GM20000 (cell line): ENCODE measurements at regions not wholly inside any gene's neighbourhood (a gene's known extent, or its start where the extent isn't known, plus 50 kb on each side); places are given as distances from the start of the nearest gene placed in this dataset.

ENCODE experiments used
- DNase-seq: peaks from one replicate; pipeline ENCODE4 v3.0.0; 2012; ENCODE audit warnings: low spot score
- TF ChIP-seq, protein P1 (sequence below): IDR thresholded peaks from 2 replicates; pipeline ENCODE4 v1.5.1; 2012; ENCODE audit warnings: mild to moderate bottlenecking, control low read depth; ENCODE audit errors: extremely low read depth, missing control alignments

- TF ChIP-seq, protein P1, sequence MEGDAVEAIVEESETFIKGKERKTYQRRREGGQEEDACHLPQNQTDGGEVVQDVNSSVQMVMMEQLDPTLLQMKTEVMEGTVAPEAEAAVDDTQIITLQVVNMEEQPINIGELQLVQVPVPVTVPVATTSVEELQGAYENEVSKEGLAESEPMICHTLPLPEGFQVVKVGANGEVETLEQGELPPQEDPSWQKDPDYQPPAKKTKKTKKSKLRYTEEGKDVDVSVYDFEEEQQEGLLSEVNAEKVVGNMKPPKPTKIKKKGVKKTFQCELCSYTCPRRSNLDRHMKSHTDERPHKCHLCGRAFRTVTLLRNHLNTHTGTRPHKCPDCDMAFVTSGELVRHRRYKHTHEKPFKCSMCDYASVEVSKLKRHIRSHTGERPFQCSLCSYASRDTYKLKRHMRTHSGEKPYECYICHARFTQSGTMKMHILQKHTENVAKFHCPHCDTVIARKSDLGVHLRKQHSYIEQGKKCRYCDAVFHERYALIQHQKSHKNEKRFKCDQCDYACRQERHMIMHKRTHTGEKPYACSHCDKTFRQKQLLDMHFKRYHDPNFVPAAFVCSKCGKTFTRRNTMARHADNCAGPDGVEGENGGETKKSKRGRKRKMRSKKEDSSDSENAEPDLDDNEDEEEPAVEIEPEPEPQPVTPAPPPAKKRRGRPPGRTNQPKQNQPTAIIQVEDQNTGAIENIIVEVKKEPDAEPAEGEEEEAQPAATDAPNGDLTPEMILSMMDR = no peak
- no peak for DNase-seq
Measured at GRCh38 chr7:81201188-81201587, 282.3 kb upstream of the SEMA3C start.

GRCh38 chr7:81198766-81199165 is 279.9 kb upstream of the SEMA3C start:
- TF ChIP-seq, protein P1 = no peak
- DNase-seq = no peak

DNA sequence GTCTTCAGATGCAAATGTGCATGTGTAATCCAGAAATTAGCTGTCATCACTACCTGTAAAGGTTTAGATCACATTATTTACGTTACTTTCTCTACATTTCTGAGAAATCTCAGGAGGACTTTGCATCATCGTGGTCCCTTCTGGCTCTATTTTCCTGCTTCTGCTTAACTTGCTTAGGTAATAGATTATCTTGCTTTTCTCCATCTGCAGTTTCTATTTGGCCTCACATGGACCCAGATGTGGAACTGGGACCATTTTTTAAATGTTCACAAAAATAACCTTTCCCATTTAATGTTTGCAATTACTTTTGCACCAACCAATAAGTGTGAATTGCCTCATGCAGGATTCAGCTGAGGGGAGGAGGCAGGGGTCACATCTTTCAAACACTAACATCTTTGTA is 278.4 kb upstream of the SEMA3C start:
- DNase-seq = no peak
- TF ChIP-seq, protein P1 = no peak

DNA sequence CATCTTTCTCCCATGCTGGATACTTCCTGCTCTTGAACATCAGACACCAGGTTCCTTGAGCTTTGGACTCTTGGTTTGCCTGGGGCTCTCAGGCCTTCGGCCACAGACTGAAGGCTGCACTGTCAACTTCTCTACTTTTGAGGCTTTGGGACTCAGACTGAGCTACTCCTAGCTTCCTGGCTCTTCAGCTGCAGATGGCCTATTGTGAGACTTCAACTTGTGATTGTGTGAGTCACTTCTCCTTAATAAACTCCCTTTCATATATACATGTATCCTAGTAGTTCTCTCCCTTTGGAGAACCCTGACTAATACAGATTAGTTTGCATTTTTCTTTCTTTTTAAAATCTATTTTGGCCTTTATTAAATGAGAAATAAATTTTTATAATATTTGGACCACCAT is 276.2 kb upstream of the SEMA3C start:
- no peak for DNase-seq
- TF ChIP-seq, protein P1 = no peak

GRCh38 chr7:81190997-81191768 is 272.3 kb upstream of the SEMA3C start:
- DNase-seq = no peak
- TF ChIP-seq, protein P1 = no peak

GRCh38 chr7:81187753-81188152 is 268.9 kb upstream of the SEMA3C start:
- TF ChIP-seq, protein P1 = no peak
- no peak for DNase-seq

DNA sequence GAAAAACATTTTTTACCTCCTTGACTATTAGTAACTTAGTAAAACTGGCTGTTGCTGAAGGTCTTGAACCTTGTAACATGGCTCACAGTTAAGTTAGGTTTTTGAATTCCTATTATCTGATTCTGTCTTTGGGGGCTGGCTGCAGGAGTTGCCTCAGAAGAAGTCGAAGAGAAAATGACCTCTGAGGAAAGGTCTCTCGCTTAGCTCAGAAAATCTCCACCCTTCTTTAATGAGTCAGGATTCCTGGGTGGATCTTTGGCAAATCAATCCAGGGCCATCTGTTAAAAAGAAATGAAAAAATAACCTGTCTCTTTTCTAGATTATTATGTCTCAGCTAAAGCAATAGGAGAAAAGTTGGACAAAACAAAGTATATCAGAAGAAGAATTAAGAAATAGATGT is 267.8 kb upstream of the SEMA3C start:
- no peak for DNase-seq
- TF ChIP-seq, protein P1 = no peak
